PC-3 (cell line): ENCODE measurements at regions not wholly inside any gene's neighbourhood (a gene's known extent, or its start where the extent isn't known, plus 50 kb on each side); places are given as distances from the start of the nearest gene placed in this dataset.

Experiments
- ATAC-seq: fragments of 200-7000 bp; cut with Tn5 transposase; 2 replicates; pipeline ENCODE4 v1.9.1; 2020; ENCODE audit warnings: mild to moderate bottlenecking, moderate library complexity
- BruUV-seq: library from RNA; stranded (reverse); fragments of 400-500 nt; replicated peaks from 2 replicates; lab custom pipeline; 2021; lab: Mats Ljungman, UMichigan
- CTCF ChIA-PET: fragments of 300-600 bp; sonication (Branson Sonifier 250); formaldehyde crosslinking; loops from one replicate; lab custom pipeline; 2022; ENCODE audit warnings: antibody characterized with exemption; lab: Charles Lee
- POLR2A ChIA-PET: fragments of 300-600 bp; sonication (Branson Sonifier 250); formaldehyde crosslinking; loops from one replicate; lab custom pipeline; 2022; ENCODE audit warnings: antibody characterized with exemption; ENCODE audit not compliant: unreplicated experiment; lab: Charles Lee
- DNase-seq: peaks from one replicate; pipeline ENCODE4 v3.0.0-alpha.2; 2015
- H2AFZ ChIP-seq: fragments of 300-600 bp; sonication (generic); 2 replicates; pipeline ENCODE4 v1.6.0; 2016; ENCODE audit warnings: antibody characterized with exemption, low read length
- H3F3A ChIP-seq: fragments of 300-600 bp; sonication (generic); one replicate; pipeline ENCODE4 v1.6.0; 2017; ENCODE audit warnings: antibody characterized with exemption, low read length, control low read depth, mild to moderate bottlenecking; ENCODE audit not compliant: unreplicated experiment
- H3K27ac ChIP-seq: fragments of 300-600 bp; sonication (generic); 2 replicates; pipeline ENCODE4 v1.5.1; 2016; ENCODE audit warnings: mild to moderate bottlenecking, low read length
- H3K27me3 ChIP-seq: fragments of 300-600 bp; sonication (generic); 2 replicates; pipeline ENCODE4 v1.6.1; 2016; ENCODE audit warnings: low read length, mixed read lengths
- H3K36me3 ChIP-seq: fragments of 300-600 bp; sonication (generic); 2 replicates; pipeline ENCODE4 v1.6.1; 2016; ENCODE audit warnings: low read depth, mixed run types, low read length, mixed read lengths
- H3K4me1 ChIP-seq: fragments of 300-600 bp; sonication (generic); 2 replicates; pipeline ENCODE4 v1.5.1; 2016; ENCODE audit warnings: low read length; ENCODE audit not compliant: insufficient read depth
- H3K4me2 ChIP-seq: fragments of 300-600 bp; sonication (generic); 2 replicates; pipeline ENCODE4 v1.6.0; 2016; ENCODE audit warnings: low read length
- H3K4me3 ChIP-seq: fragments of 300-600 bp; sonication (generic); 2 replicates; pipeline ENCODE4 v1.5.1; 2016; ENCODE audit warnings: mild to moderate bottlenecking, low read length, mixed read lengths
- H3K79me2 ChIP-seq: fragments of 300-600 bp; sonication (generic); 2 replicates; pipeline ENCODE4 v1.6.1; 2017; ENCODE audit warnings: low read length, mixed read lengths
- H3K9ac ChIP-seq: fragments of 300-600 bp; sonication (generic); 2 replicates; pipeline ENCODE4 v1.6.0; 2016; ENCODE audit warnings: mild to moderate bottlenecking, low read length
- H3K9me2 ChIP-seq: fragments of 300-600 bp; sonication (generic); replicated peaks from 2 replicates; pipeline ENCODE4 v1.6.1; 2016; ENCODE audit warnings: mixed run types, low read length, mixed read lengths
- H3K9me3 ChIP-seq: fragments of 300-600 bp; sonication (generic); 2 replicates; pipeline ENCODE4 v1.6.1; 2016; ENCODE audit warnings: low read length, mixed read lengths
- H4K20me1 ChIP-seq: fragments of 300-600 bp; sonication (generic); 2 replicates; pipeline ENCODE4 v1.6.1; 2016; ENCODE audit warnings: low read length, mixed read lengths
- CTCF ChIP-seq: fragments of 300-600 bp; sonication (generic); conservative IDR thresholded peaks from 2 replicates; pipeline ENCODE4 v1.5.1; 2017; ENCODE audit warnings: antibody characterized with exemption, low read depth, mild to moderate bottlenecking, low read length
- EZH2 ChIP-seq: fragments of 300-600 bp; sonication (generic); IDR thresholded peaks from one replicate; pipeline ENCODE4 v1.6.1; 2017; ENCODE audit warnings: antibody characterized with exemption, mild to moderate bottlenecking, low read length; ENCODE audit not compliant: unreplicated experiment
- EZH2phosphoT487 ChIP-seq: fragments of 300-600 bp; sonication (generic); IDR thresholded peaks from 2 replicates; pipeline ENCODE4 v1.6.1; 2018; ENCODE audit warnings: mild to moderate bottlenecking, antibody characterized with exemption, low read length, borderline replicate concordance
- intact Hi-C: fragments of 100-400 bp; cut with micrococcal nuclease; formaldehyde crosslinking; loops from 2 replicates; pipeline ENCODE4 v1.9.0; 2023

DNA sequence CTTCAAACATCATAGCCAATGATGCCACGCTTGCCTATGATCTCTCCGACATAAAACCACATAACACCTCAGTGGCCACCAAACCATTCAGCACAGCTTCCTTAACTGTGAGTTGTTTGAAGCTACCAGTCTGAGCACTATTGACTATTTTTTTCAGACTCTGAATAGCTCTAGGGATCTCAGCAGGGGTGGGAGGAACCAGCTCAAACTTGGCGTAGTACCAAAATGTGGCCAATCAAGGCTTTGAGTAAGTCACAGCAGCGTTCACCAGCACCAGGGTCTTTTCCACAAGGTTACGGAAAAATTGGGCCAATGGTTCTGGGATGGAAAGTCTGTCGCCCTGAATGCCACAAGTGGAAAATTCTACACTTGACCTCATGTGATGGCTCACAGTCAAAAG, 70.6 kb downstream of the SMPDL3A start:
- CTCF ChIA-PET = no interaction called here

GRCh38 chr6:122861594-122861993, 72.5 kb downstream of the SMPDL3A start:
- Histone ChIP-seq H3K9me3 (no peaks in the 10 kb centered on the region), H3K4me2 (no peak overlapping the region), H4K20me1 (no peaks in the 10 kb centered on the region), H3F3A (no peaks in the 10 kb centered on the region), H3K79me2 (no peaks in the 10 kb centered on the region), H3K27me3 (peaks cover 16% of the 10 kb centered on the region; the same call in 1 of the 2 replicates), H3K27ac (no peak overlapping the region), H3K4me3 (no peak overlapping the region), H3K36me3 (no peaks in the 10 kb centered on the region), H3K4me1 (no peaks in the 10 kb centered on the region), H3K9me2 (no peaks in the 10 kb centered on the region), H2AFZ (no peak overlapping the region), H3K9ac (no peak overlapping the region)
- intact Hi-C loops = no loop called here
- ChIA-PET POLR2A (no interaction called here), CTCF (no interaction called here)
- DNase-seq = no peak
- TF ChIP-seq EZH2 (no peak), EZH2phosphoT487 (no peak), CTCF (no peak)
- no TSS peak for BruUV-seq
- no peak for ATAC-seq

More for the DNA sequence above, 70.6 kb downstream of the SMPDL3A start:
- Histone ChIP-seq H3F3A (no peaks in the 10 kb centered on the region), H3K36me3 (no peaks in the 10 kb centered on the region), H3K79me2 (no peaks in the 10 kb centered on the region), H3K9ac (no peak overlapping the region), H3K4me2 (no peak overlapping the region), H4K20me1 (no peaks in the 10 kb centered on the region), H3K27me3 (peaks cover 10% of the 10 kb centered on the region), H3K9me3 (no peaks in the 10 kb centered on the region), H3K4me1 (no peaks in the 10 kb centered on the region), H3K27ac (no peak overlapping the region), H3K4me3 (no peak overlapping the region), H2AFZ (no peak overlapping the region), H3K9me2 (no peaks in the 10 kb centered on the region)
- BruUV-seq = no TSS peak
- DNase-seq (no peak), ATAC-seq (no peak)
- POLR2A ChIA-PET = no interaction called here
- no peak for TF ChIP-seq CTCF
- no peak for TF ChIP-seq EZH2
- no peak for TF ChIP-seq EZH2phosphoT487
- intact Hi-C loops = no loop called here

- no TSS peak for BruUV-seq
- no peak overlapping the region for H2AFZ ChIP-seq
Measured at GRCh38 chr6:122868137-122868536, 79.1 kb downstream of the SMPDL3A start.

More at GRCh38 chr6:122868137-122868536, 79.1 kb downstream of the SMPDL3A start:
- CTCF ChIA-PET = no interaction called here
- H3K9me2 ChIP-seq = no peaks in the 10 kb centered on the region
- peaks cover 6% of the 10 kb centered on the region; the same call in 1 of the 2 replicates for H3K27me3 ChIP-seq
- no peak overlapping the region for H3K4me3 ChIP-seq
- H3F3A ChIP-seq = no peaks in the 10 kb centered on the region
- H3K4me1 ChIP-seq = peaks cover 9% of the 10 kb centered on the region
- POLR2A ChIA-PET = no interaction called here
- intact Hi-C loops = loop anchor here (5.0 kb wide), 1 partner anchor 514 kb away; no protein-coding TSS in a partner anchor
- DNase-seq = no peak
- no peaks in the 10 kb centered on the region for H4K20me1 ChIP-seq
- no peak overlapping the region for H3K9ac ChIP-seq
- TF ChIP-seq EZH2 (no peak), CTCF (no peak), EZH2phosphoT487 (no peak)
- no peaks in the 10 kb centered on the region for H3K9me3 ChIP-seq
- no peak overlapping the region for H3K4me2 ChIP-seq
- ATAC-seq = no peak
- H3K79me2 ChIP-seq = no peaks in the 10 kb centered on the region
- H3K36me3 ChIP-seq = no peaks in the 10 kb centered on the region
- H3K27ac ChIP-seq = no peak overlapping the region
